Mammary epithelial cell (primary cell): ENCODE measurements at regions not wholly inside any gene's neighbourhood (a gene's known extent, or its start where the extent isn't known, plus 50 kb on each side); places are given as distances from the start of the nearest gene placed in this dataset.

Experiments used
- EZH2 ChIP-seq: IDR thresholded peaks from 2 replicates; pipeline ENCODE4 v1.6.1; 2012; ENCODE audit warnings: low read length, inconsistent platforms, borderline replicate concordance
- TF ChIP-seq, protein P1 (sequence below), 2 donors: IDR thresholded peaks in 1 of 2; conservative IDR thresholded peaks in 1 of 2; 2 replicates each; pipeline ENCODE4 v1.5.1; 2011 to 2012; ENCODE audit warnings: inconsistent platforms in 2 of 2, low read length in 2 of 2, mild to moderate bottlenecking in 2 of 2, control low read depth in 1 of 2, low read depth in 1 of 2; ENCODE audit not compliant: insufficient read depth in 1 of 2; ENCODE audit errors: extremely low read depth in 1 of 2

DNA sequence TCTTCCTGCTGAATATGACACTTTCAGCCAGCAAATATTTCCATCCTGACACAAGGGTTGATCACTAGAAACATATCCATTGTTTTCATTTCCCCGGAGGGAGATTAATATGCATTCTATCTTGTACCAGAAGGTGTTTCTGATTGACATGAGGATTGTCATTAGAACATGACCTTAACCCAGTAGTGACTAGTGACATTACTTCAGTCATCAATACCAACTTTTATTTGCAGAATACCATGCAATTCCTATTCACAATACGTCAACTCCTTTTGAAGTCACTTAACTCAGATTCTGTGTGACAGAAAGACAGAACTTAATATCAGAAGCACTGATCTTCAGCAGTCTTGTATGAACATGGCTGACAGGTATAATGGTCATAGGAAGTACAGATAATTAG lies 1108.9 kb upstream of the CRIM1 start:
- TF ChIP-seq, protein P1, sequence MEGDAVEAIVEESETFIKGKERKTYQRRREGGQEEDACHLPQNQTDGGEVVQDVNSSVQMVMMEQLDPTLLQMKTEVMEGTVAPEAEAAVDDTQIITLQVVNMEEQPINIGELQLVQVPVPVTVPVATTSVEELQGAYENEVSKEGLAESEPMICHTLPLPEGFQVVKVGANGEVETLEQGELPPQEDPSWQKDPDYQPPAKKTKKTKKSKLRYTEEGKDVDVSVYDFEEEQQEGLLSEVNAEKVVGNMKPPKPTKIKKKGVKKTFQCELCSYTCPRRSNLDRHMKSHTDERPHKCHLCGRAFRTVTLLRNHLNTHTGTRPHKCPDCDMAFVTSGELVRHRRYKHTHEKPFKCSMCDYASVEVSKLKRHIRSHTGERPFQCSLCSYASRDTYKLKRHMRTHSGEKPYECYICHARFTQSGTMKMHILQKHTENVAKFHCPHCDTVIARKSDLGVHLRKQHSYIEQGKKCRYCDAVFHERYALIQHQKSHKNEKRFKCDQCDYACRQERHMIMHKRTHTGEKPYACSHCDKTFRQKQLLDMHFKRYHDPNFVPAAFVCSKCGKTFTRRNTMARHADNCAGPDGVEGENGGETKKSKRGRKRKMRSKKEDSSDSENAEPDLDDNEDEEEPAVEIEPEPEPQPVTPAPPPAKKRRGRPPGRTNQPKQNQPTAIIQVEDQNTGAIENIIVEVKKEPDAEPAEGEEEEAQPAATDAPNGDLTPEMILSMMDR (conservative IDR thresholded peaks at IDR 0.05 in 1 of 2, IDR thresholded peaks at IDR 0.05 in 1 of 2; ENCODE audit: extremely low read depth in 1 of 2, insufficient read depth in 1 of 2, low read depth in 1 of 2, low read length in 2 of 2) = no peak
- TF ChIP-seq EZH2 = no peak
